ENCODE measurements at regions not wholly inside any gene's neighbourhood (a gene's known extent, or its start where the extent isn't known, plus 50 kb on each side); places are given as distances from the start of the nearest gene placed in this dataset.
A peak's percentile ranks its signal among the peaks of the same experiment; 100 is the strongest.

- ChIA-PET POLR2A (no interaction called here), CTCF (interaction anchor here (0.9 to 1.6 kb wide), 3 partner anchors 47 to 342 kb away, joined by 3 to 9 read pairs (median 3); no protein-coding TSS in a partner anchor)
- no peaks in the 10 kb centered on the region for H3K9me3 Mint-ChIP-seq (ENCODE audit: low read depth)
- DNase-seq (peak; percentile 62), ATAC-seq (peak; percentile 50)
- no peaks in the 10 kb centered on the region for H3K27me3 Mint-ChIP-seq
- peak overlapping the region; percentile 68 for H3K27ac Mint-ChIP-seq
- intact Hi-C loops (cut with DNase I, micrococcal nuclease), result no loop called here
- peak overlapping the region; percentile 28 for H3K4me3 Mint-ChIP-seq
- no peaks in the 10 kb centered on the region for H3K36me3 Mint-ChIP-seq (ENCODE audit: low read depth)
- H3K4me1 Mint-ChIP-seq, result peaks cover 34% of the 10 kb centered on the region
These were observed 195.4 kb upstream of the LPP start for GRCh38 chr3:187958432-187959003.

GRCh38 chr3:187960820-187961219, 193.1 kb upstream of the LPP start:
- POLR2A ChIA-PET, result no interaction called here
- Mint-ChIP-seq H3K36me3 (ENCODE audit: low read depth) (no peaks in the 10 kb centered on the region), H3K27ac (no peak overlapping the region), H3K9me3 (ENCODE audit: low read depth) (no peaks in the 10 kb centered on the region), H3K4me1 (peaks cover 24% of the 10 kb centered on the region), H3K27me3 (no peaks in the 10 kb centered on the region), H3K4me3 (no peak overlapping the region)
- no peak for DNase-seq
- ATAC-seq, result no peak
- intact Hi-C loops (cut with DNase I, micrococcal nuclease), result no loop called here
- CTCF ChIA-PET, result interaction anchor here (1.0 to 1.8 kb wide), 2 partner anchors 220 to 223 kb away, joined by 3 to 5 read pairs; no protein-coding TSS in a partner anchor

DNA sequence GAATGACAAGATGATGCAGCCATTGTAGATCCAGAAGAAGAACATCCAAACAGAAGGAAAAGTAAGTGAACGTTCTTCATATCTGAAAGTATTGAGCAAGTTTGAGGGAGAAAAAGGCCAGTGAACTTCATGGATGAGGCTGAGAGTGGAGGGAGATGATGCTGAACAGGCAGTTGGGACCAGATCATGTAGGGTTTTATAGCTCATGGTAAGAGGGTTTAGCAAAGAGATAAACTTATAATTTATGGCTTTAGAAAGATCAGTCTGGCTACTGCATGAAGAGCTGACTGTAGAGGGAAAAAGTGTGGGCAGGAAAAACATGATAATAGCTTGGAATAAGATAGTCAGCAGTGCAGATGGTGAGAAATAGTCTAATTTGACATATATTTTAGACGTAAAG, 192.6 kb upstream of the LPP start:
- H3K4me1 Mint-ChIP-seq, result peaks cover 20% of the 10 kb centered on the region
- H3K27me3 Mint-ChIP-seq, result no peaks in the 10 kb centered on the region
- no peak overlapping the region for H3K27ac Mint-ChIP-seq
- H3K36me3 Mint-ChIP-seq (ENCODE audit: low read depth), result no peaks in the 10 kb centered on the region
- ATAC-seq, result no peak
- ChIA-PET CTCF (interaction anchor here (1.0 to 1.8 kb wide), 4 partner anchors 82 to 223 kb away, joined by 3 to 5 read pairs (median 3); no protein-coding TSS in a partner anchor), POLR2A (no interaction called here)
- no peak overlapping the region for H3K4me3 Mint-ChIP-seq
- intact Hi-C loops (cut with DNase I, micrococcal nuclease), result no loop called here
- no peak for DNase-seq
- no peaks in the 10 kb centered on the region for H3K9me3 Mint-ChIP-seq (ENCODE audit: low read depth)

DNA sequence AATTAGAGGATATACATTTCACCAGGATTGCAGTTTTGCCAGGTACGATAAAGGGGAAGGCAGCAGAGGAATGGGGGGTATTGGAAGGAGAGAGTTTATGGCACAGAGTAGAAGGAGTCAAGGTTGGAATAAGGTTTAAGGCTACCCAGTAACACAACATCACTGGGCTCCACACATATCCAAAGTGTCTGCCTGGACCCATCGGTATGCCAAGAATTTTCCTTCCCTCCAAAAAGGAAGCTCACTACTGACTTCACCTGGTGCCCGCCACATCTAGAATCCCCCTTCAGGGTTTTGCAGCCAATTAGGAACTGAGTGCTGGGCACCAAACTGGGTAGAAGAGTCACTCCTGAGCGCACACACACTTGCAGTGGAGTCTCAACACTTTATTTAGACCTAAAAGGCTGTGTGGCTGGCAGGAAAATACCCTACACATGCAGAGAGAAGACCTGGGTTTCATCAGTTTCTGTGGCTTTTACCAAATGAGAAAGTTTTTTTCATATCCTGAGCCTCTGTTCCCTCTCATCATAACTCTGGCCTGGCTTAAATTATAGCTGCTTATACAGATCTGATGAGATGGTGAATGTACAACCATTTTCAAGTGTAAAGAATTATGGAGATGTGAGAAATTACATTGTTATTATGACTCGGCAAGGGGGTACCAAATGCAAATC, 190.8 kb upstream of the LPP start:
- intact Hi-C loops (cut with DNase I, micrococcal nuclease), result no loop called here
- Mint-ChIP-seq H3K9me3 (ENCODE audit: low read depth) (no peaks in the 10 kb centered on the region), H3K36me3 (ENCODE audit: low read depth) (no peaks in the 10 kb centered on the region), H3K4me1 (peaks cover 10% of the 10 kb centered on the region), H3K27ac (peak overlapping the region; percentile 32), H3K27me3 (no peaks in the 10 kb centered on the region), H3K4me3 (no peak overlapping the region)
- ATAC-seq (peak; percentile 85), DNase-seq (peak; percentile 32)
- ChIA-PET CTCF (interaction anchor here (0.6 to 1.1 kb wide), 5 partner anchors 21 to 223 kb away, joined by 3 read pairs; no protein-coding TSS in a partner anchor), POLR2A (interaction anchor here (0.7 kb wide), 1 partner anchor 115 kb away, joined by 3 read pairs; no protein-coding TSS in a partner anchor)

DNA sequence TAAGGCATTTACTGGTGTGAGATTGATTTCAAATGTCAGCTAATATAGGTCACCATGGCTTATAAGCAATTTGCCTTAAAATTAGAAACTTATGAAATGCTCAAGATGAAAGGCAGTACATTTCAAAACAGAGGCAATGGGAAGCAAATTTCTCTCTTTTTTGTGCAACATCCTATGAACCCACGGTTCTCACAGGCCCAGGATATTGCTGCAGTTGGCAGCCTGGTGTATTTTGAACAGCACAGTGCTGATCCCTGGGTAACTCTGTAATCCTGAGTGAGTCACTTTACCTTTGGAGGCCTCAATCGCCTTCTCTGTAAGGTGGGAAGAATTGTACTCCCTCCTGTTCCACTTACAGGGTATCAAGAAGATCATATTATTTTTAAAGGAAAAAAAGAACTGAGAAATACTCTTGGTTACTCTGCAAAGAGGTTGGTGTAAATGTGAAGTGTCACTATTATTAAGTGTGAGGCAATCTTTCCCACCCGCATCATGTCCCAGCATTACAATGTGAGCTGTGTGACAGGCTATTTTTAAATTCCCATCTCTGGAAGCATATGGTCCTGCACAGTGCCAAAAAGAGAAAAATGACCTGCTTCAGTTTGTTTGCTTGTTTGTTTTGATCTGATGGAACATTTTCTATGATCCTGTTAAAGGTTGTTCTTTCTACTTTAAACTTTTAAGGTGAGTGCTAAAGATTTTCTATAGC, 190.1 kb upstream of the LPP start:
- no peaks in the 10 kb centered on the region for H3K27me3 Mint-ChIP-seq
- ChIA-PET POLR2A (interaction anchor here (0.7 kb wide), 1 partner anchor 114 kb away, joined by 3 read pairs; no protein-coding TSS in a partner anchor), CTCF (interaction anchor here (0.6 to 0.9 kb wide), 3 partner anchors 34 to 217 kb away, joined by 3 read pairs; no protein-coding TSS in a partner anchor)
- H3K27ac Mint-ChIP-seq, result no peak overlapping the region
- H3K36me3 Mint-ChIP-seq (ENCODE audit: low read depth), result no peaks in the 10 kb centered on the region
- ATAC-seq, result peak; percentile 40
- DNase-seq, result no peak
- no peaks in the 10 kb centered on the region for H3K9me3 Mint-ChIP-seq (ENCODE audit: low read depth)
- no peak overlapping the region for H3K4me3 Mint-ChIP-seq
- intact Hi-C loops (cut with DNase I, micrococcal nuclease), result no loop called here
- H3K4me1 Mint-ChIP-seq, result peaks cover 5% of the 10 kb centered on the region

GRCh38 chr3:187964760-187965159, 189.2 kb upstream of the LPP start:
- intact Hi-C loops (cut with DNase I, micrococcal nuclease), result no loop called here
- H3K4me3 Mint-ChIP-seq, result no peak overlapping the region
- ChIA-PET CTCF (interaction anchor here (0.8 kb wide), 1 partner anchor 726 kb away, joined by 3 read pairs; no protein-coding TSS in a partner anchor), POLR2A (no interaction called here)
- H3K27ac Mint-ChIP-seq, result no peak overlapping the region
- no peaks in the 10 kb centered on the region for H3K27me3 Mint-ChIP-seq
- ATAC-seq (no peak), DNase-seq (no peak)
- no peaks in the 10 kb centered on the region for H3K36me3 Mint-ChIP-seq (ENCODE audit: low read depth)
- peaks cover 2% of the 10 kb centered on the region for H3K4me1 Mint-ChIP-seq
- H3K9me3 Mint-ChIP-seq (ENCODE audit: low read depth), result no peaks in the 10 kb centered on the region

DNA sequence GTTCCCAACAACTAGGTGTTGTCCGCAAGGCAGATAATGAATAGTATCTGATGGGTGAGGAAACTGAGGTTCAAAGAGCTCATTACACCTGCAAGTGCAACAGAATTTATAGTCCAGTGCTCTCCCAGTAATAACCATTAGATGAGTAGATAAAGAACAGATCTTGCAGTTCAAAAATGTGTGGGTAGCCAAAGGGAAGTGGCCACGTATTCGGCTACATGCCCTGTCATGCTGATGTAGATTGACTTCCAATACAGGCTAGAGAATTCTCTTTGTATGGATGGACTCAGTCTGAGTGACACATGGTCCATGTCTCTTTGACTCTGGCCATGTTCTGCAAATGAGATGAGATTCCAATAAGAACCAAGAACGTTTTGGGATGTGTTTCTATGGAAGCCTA, 187.9 kb upstream of the LPP start:
- Mint-ChIP-seq H3K4me3 (no peak overlapping the region), H3K36me3 (ENCODE audit: low read depth) (no peaks in the 10 kb centered on the region), H3K27ac (no peak overlapping the region), H3K27me3 (no peaks in the 10 kb centered on the region), H3K9me3 (ENCODE audit: low read depth) (no peaks in the 10 kb centered on the region), H3K4me1 (peaks cover 2% of the 10 kb centered on the region)
- POLR2A ChIA-PET, result no interaction called here
- CTCF ChIA-PET, result interaction anchor here (0.6 kb wide), 1 partner anchor 1084 kb away, joined by 3 read pairs; no protein-coding TSS in a partner anchor
- DNase-seq (no peak), ATAC-seq (no peak)
- intact Hi-C loops (cut with DNase I, micrococcal nuclease), result no loop called here

DNA sequence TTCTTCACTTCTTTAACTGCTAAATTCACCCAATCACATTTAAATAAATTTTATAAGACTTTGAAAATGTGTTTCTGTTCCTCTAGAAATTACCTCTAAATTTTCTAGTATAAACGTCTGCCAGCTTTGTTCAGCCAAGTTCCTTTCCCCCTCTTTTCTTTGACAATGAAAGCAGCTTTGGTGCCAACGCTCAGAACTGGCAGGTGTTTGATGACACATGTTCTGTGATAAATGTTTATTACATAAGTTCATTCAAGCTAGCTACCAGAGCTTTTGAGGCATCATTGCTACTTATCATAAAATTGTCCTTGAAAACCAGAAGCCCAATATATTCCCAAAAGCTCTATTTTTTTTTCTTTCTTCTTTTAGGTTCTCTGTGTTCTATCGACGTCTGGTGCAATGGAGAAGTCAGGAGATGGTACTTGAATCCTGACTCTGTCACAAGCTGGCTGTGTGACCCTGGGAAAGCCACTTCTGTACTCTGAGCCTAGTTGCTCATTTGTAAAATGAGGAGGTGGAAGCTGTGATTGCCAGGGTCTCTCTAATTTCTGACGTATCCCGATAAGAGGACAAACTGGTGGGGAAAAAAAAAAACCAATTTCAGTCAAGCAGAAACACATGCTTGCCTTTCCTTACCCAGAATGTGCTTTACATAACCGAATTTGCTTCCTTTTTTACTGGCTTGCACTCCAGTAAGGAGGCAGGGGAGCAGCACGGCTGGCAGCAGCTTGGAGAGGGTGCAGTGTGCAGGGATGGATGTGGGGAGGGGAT, 187.1 kb upstream of the LPP start:
- no peak overlapping the region for H3K4me3 Mint-ChIP-seq
- H3K27ac Mint-ChIP-seq, result no peak overlapping the region
- CTCF ChIA-PET, result interaction anchor here (0.6 kb wide), 1 partner anchor 1083 kb away, joined by 3 read pairs; no protein-coding TSS in a partner anchor
- H3K9me3 Mint-ChIP-seq (ENCODE audit: low read depth), result no peaks in the 10 kb centered on the region
- H3K27me3 Mint-ChIP-seq, result no peaks in the 10 kb centered on the region
- H3K4me1 Mint-ChIP-seq, result peaks cover 2% of the 10 kb centered on the region
- DNase-seq (no peak), ATAC-seq (no peak)
- H3K36me3 Mint-ChIP-seq (ENCODE audit: low read depth), result no peaks in the 10 kb centered on the region
- intact Hi-C loops (cut with DNase I, micrococcal nuclease), result no loop called here
- POLR2A ChIA-PET, result no interaction called here

DNA sequence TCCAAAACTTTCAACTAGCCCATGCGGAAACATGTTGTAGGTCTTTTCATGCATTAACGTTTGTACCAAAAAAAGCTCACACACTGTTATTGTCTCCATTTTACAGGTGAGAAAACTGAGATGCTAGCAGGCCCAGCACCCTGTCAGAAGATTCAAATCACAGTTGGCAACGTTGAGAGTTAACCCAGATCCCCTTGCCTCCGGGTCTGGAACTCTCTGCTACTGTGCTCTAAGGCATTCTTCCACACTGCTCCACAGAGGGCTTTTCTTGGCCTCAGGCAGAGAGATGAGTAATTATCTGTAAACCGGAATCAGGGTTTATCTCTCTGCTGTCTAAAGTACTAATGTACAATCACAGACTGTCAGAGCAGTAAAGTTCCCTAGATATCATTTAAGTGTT, 186.0 kb upstream of the LPP start:
- H3K27ac Mint-ChIP-seq, result no peak overlapping the region

DNA sequence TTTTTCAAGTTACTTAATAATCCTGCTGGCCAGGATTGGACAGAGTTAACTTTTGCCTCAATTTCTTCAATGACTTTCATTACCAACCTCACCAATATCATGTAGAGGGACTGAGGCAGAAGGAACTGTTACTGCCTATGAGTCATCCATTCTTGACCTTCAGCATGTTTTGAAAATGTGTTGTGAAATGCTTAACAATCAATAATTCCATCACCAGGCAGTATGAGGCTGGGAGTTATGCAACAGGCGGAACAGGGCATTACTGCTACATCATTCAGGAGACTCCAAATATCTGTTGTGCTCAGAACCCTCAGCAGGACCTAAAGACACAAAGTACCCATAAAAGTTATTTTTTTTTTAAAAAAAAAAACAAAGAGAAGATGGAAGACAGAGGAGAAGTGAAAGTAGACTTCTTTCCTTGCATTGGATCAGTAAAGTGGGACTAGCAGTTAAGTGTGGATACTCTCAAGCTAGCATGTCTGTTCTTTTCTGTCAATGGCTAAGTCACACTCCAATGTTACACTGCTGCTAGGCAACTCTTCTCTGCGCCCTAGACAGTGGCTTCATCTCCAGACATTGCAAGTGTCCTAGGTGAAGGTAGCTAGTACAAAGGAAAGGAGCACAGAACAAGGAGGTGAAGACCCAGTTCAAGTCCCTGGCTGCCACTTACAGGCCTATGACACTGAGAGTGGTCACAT, 184.9 kb upstream of the LPP start:
- H3K4me3 Mint-ChIP-seq, result no peak overlapping the region
- intact Hi-C loops (cut with DNase I, micrococcal nuclease), result no loop called here
- no peaks in the 10 kb centered on the region for H3K36me3 Mint-ChIP-seq (ENCODE audit: low read depth)
- no peak overlapping the region for H3K27ac Mint-ChIP-seq
- no peaks in the 10 kb centered on the region for H3K9me3 Mint-ChIP-seq (ENCODE audit: low read depth)
- ATAC-seq (peak; percentile 37), DNase-seq (no peak)
- POLR2A ChIA-PET, result no interaction called here
- H3K27me3 Mint-ChIP-seq, result no peaks in the 10 kb centered on the region
- H3K4me1 Mint-ChIP-seq, result peaks cover 8% of the 10 kb centered on the region
- CTCF ChIA-PET, result no interaction called here

More for the DNA sequence above, 186.0 kb upstream of the LPP start:
- no peaks in the 10 kb centered on the region for H3K36me3 Mint-ChIP-seq (ENCODE audit: low read depth)
- no peak overlapping the region for H3K4me3 Mint-ChIP-seq
- intact Hi-C loops (cut with DNase I, micrococcal nuclease), result no loop called here
- H3K9me3 Mint-ChIP-seq (ENCODE audit: low read depth), result no peaks in the 10 kb centered on the region
- no peaks in the 10 kb centered on the region for H3K27me3 Mint-ChIP-seq
- ChIA-PET CTCF (no interaction called here), POLR2A (no interaction called here)
- H3K4me1 Mint-ChIP-seq, result peaks cover 2% of the 10 kb centered on the region
- no peak for ATAC-seq
- DNase-seq, result no peak

DNA sequence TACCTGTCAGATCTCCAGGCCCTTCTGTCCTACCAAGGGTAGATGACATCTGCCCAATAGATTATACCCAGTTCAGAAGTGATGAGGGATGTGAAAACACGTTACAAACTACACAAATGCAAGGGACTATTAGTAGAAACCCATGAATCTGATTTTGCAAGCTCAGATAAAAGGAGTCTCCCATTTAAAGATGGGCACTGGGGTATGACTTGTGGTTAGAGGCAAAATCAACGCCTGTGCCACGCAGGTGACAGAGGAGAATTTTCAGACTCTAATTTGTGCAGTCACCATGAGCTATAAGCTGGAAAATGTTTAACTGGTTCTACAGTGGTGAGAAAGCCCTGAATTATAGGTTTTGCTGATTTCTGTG, 184.4 kb upstream of the LPP start:
- Mint-ChIP-seq H3K27ac (no peak overlapping the region), H3K27me3 (no peaks in the 10 kb centered on the region), H3K9me3 (ENCODE audit: low read depth) (no peaks in the 10 kb centered on the region), H3K4me3 (no peak overlapping the region), H3K4me1 (peaks cover 13% of the 10 kb centered on the region), H3K36me3 (ENCODE audit: low read depth) (no peaks in the 10 kb centered on the region)
- CTCF ChIA-PET, result no interaction called here
- no peak for ATAC-seq
- intact Hi-C loops (cut with DNase I, micrococcal nuclease), result no loop called here
- DNase-seq, result no peak
- POLR2A ChIA-PET, result no interaction called here
